ENCODE measurements at regions not wholly inside any gene's neighbourhood (a gene's known extent, or its start where the extent isn't known, plus 50 kb on each side); places are given as distances from the start of the nearest gene placed in this dataset.

GRCh38 chr6:105510746-105511145, 107.9 kb upstream of the PREP start:
- ChIA-PET CTCF (no interaction called here), POLR2A (no interaction called here)
- Histone ChIP-seq H3K9me2 (no peaks in the 10 kb centered on the region), H3K27me3 (ENCODE audit: insufficient read depth) (no peaks in the 10 kb centered on the region), H3K27ac (ENCODE audit: low read depth in 2 of 2, low read length in 1 of 2) (peak overlapping the region in 1 of 2 experiments; percentile 21; a peak in 1 of 4 replicates), H4K20me1 (ENCODE audit: insufficient read depth) (no peaks in the 10 kb centered on the region), H3K36me3 (replicated peaks in 1 of 2; ENCODE audit: control insufficient read depth in 1 of 2, insufficient read depth in 2 of 2, low read length in 1 of 2) (no peaks in the 10 kb centered on the region), H3K4me1 (ENCODE audit: control insufficient read depth in 1 of 2, insufficient read depth in 2 of 2, low read depth in 1 of 2, low read length in 1 of 2) (no peaks in the 10 kb centered on the region; a peak in 1 of 4 replicates), H3K9ac (no peak overlapping the region), H3K4me3 (ENCODE audit: low read depth in 2 of 2, low read length in 1 of 2) (no peak overlapping the region), H3K79me2 (ENCODE audit: insufficient read depth) (no peaks in the 10 kb centered on the region), H3K9me3 (no peaks in the 10 kb centered on the region), H3K4me2 (no peak overlapping the region), H3F3A (replicated peaks; ENCODE audit: insufficient read depth) (no peaks in the 10 kb centered on the region), H2AFZ (ENCODE audit: low read depth) (0 out of 2 replicates have a peak overlapping the region, but pooled peaks have one; percentile 39)
- DNase-seq, result no peak
- TF ChIP-seq YY1 (IDR thresholded peaks at IDR 0.05; ENCODE audit: low read depth), result no peak

- H3K4me2 ChIP-seq, result no peak overlapping the region
- peak; percentile 4 for DNase-seq
- no peaks in the 10 kb centered on the region for H3K9me2 ChIP-seq
- no peaks in the 10 kb centered on the region for H3K27me3 ChIP-seq (ENCODE audit: insufficient read depth)
- ChIA-PET POLR2A (no interaction called here), CTCF (no interaction called here)
- WGBS (ENCODE audit: low lambda C conversion rate), result 29% methylated on average over 9 of the region's 9 CpGs
- no peaks in the 10 kb centered on the region for H4K20me1 ChIP-seq (ENCODE audit: insufficient read depth)
- peak overlapping the region in 1 of 2 experiments; percentile 21; a peak in 1 of 4 replicates for H3K27ac ChIP-seq (ENCODE audit: low read depth in 2 of 2, low read length in 1 of 2)
- no peaks in the 10 kb centered on the region for H3F3A ChIP-seq (replicated peaks; ENCODE audit: insufficient read depth)
- H3K9ac ChIP-seq, result no peak overlapping the region
- H3K9me3 ChIP-seq, result no peaks in the 10 kb centered on the region
- H3K4me1 ChIP-seq (ENCODE audit: control insufficient read depth in 1 of 2, insufficient read depth in 2 of 2, low read depth in 1 of 2, low read length in 1 of 2), result no peaks in the 10 kb centered on the region; a peak in 1 of 4 replicates
- no peaks in the 10 kb centered on the region for H3K36me3 ChIP-seq (replicated peaks in 1 of 2; ENCODE audit: control insufficient read depth in 1 of 2, insufficient read depth in 2 of 2, low read length in 1 of 2)
- H3K79me2 ChIP-seq (ENCODE audit: insufficient read depth), result no peaks in the 10 kb centered on the region
- peak overlapping the region; percentile 39 for H2AFZ ChIP-seq (ENCODE audit: low read depth)
- H3K4me3 ChIP-seq (ENCODE audit: low read depth in 2 of 2, low read length in 1 of 2), result no peak overlapping the region
- no peak for TF ChIP-seq ELF1 (IDR thresholded peaks at IDR 0.05)
- no peak for TF ChIP-seq MEF2A (IDR thresholded peaks at IDR 0.05; ENCODE audit: borderline replicate concordance, low read depth)
- TF ChIP-seq REST (IDR thresholded peaks at IDR 0.05; ENCODE audit: low read depth, low read length), result no peak
- TF ChIP-seq CTCF (IDR thresholded peaks at IDR 0.05), result peak; percentile 65
- peak; percentile 37 for TF ChIP-seq SMC3 (IDR thresholded peaks at IDR 0.05; ENCODE audit: low read depth, low read length)
- peak; percentile 45 for TF ChIP-seq RAD21 (IDR thresholded peaks at IDR 0.05; ENCODE audit: low read length)
Measured at GRCh38 chr6:105509506-105510331, 106.8 kb upstream of the PREP start.
